ENCODE measurements at regions not wholly inside any gene's neighbourhood (a gene's known extent, or its start where the extent isn't known, plus 50 kb on each side); places are given as distances from the start of the nearest gene placed in this dataset.

DNA sequence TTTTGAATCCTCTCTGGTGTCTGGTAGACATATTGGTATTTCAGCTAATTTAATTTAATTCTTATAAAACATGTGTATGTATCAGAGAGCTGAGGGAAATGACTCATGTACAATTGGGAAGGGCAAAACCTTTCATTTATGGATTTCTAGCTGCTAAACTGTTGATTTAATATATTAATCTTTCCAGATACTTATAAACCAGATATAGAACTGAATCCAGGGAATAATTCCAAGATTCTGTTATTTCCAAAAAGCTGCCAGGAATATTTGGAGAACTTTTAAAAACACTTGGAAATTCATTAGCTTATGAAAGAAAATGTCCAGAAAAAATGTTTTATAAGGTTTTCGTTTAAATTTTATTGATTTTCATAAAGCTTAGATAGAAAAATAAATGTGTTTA is 295.5 kb downstream of the YTHDC2 start:
- TF ChIP-seq, protein P1, sequence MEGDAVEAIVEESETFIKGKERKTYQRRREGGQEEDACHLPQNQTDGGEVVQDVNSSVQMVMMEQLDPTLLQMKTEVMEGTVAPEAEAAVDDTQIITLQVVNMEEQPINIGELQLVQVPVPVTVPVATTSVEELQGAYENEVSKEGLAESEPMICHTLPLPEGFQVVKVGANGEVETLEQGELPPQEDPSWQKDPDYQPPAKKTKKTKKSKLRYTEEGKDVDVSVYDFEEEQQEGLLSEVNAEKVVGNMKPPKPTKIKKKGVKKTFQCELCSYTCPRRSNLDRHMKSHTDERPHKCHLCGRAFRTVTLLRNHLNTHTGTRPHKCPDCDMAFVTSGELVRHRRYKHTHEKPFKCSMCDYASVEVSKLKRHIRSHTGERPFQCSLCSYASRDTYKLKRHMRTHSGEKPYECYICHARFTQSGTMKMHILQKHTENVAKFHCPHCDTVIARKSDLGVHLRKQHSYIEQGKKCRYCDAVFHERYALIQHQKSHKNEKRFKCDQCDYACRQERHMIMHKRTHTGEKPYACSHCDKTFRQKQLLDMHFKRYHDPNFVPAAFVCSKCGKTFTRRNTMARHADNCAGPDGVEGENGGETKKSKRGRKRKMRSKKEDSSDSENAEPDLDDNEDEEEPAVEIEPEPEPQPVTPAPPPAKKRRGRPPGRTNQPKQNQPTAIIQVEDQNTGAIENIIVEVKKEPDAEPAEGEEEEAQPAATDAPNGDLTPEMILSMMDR (IDR thresholded peaks at IDR 0.05), result no peak
- TF ChIP-seq POLR2A (IDR thresholded peaks at IDR 0.05), result no peak
